Stimulated activated CD4-positive, alpha-beta T cell treated with anti-CD3 and anti-CD28 coated beads, Interleukin-1b, Interleukin-23, amount 100 ng/mL, for 48 hours (primary cell): ENCODE measurements at regions not wholly inside any gene's neighbourhood (a gene's known extent, or its start where the extent isn't known, plus 50 kb on each side); places are given as distances from the start of the nearest gene placed in this dataset.

ENCODE experiments used
- DNase-seq: peaks from one replicate; pipeline ENCODE4 v3.0.0-alpha.2; 2020

- DNase-seq = no peak
These were observed 52.0 kb upstream of the ABL1 start for GRCh38 chr9:130782886-130783530.

DNA sequence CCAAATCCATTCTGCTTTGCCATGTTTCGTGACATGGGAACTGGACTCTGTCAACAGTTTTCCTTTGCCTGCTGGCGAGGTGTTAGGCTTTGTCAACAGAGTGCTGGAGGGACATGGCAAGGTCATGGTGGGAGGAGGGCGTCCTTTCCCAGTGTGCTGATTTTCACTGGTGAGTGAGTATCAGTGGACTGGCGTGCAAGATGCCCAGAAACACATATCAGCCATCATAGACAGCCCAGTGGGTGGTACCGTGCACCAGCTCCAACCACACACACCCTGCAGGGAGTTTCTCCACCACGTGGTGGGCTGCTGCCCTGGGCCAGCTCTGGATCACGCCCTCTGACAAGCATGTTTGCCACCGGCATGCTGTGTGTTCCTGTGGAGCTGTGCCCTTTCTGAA, 50.0 kb upstream of the ABL1 start:
- DNase-seq = no peak
